Right lobe of liver (tissue), 6 donors: ENCODE measurements at regions not wholly inside any gene's neighbourhood (a gene's known extent, or its start where the extent isn't known, plus 50 kb on each side); places are given as distances from the start of the nearest gene placed in this dataset.

Source experiments
- ATAC-seq, 4 donors: fragments of 200-7000 bp; cut with Tn5 transposase; one replicate each; pipeline ENCODE4 v1.9.1; 2020; ENCODE audit warnings: mild to moderate bottlenecking in 4 of 4, moderate library complexity in 4 of 4
- DNase-seq, 3 donors: peaks; one replicate each; pipeline ENCODE4 v3.0.0-alpha.2; 2020
- H3K27ac ChIP-seq, 3 donors: fragments of 200-600 bp; one replicate each; pipeline ENCODE4 v1.8.0; 2022
- H3K27me3 ChIP-seq, 2 donors: fragments of 200-600 bp; one replicate each; pipeline ENCODE4 v1.8.0; 2022
- H3K36me3 ChIP-seq, 4 donors: fragments of 200-600 bp; sonication (generic) in 1 of 4; one replicate each; pipeline versions ENCODE4 v1.5.1 to v1.8.0; 2017 to 2022; ENCODE audit warnings: control low read depth in 1 of 4
- H3K4me1 ChIP-seq, 4 donors: fragments of 200-600 bp; sonication (generic) in 1 of 4; one replicate each; pipeline versions ENCODE4 v1.5.1 to v1.8.0; 2017 to 2022; ENCODE audit warnings: control low read depth in 1 of 4
- H3K4me3 ChIP-seq, 3 donors: fragments of 200-600 bp; one replicate each; pipeline ENCODE4 v1.8.0; 2022
- H3K9me3 ChIP-seq, 4 donors: fragments of 200-600 bp; sonication (generic) in 1 of 4; one replicate each; pipeline versions ENCODE4 v1.5.1 to v1.8.0; 2017 to 2022; ENCODE audit warnings: control low read depth in 1 of 4
- POLR2A ChIP-seq: fragments of 450-650 bp; IDR thresholded peaks from one replicate; pipeline ENCODE4 v1.6.1; 2017; ENCODE audit warnings: antibody characterized with exemption, mild to moderate bottlenecking
- WGBS: methylation state at CpG from one replicate; pipeline ENCODE4 v1.1.6; 2018; ENCODE audit warnings: low coverage, low lambda C conversion rate; ENCODE audit not compliant: insufficient coverage; ENCODE audit errors: missing lambda C conversion rate; 5-methylcytosine and 5-hydroxymethylcytosine counted together
- intact Hi-C, 2 donors: fragments of 100-400 bp; cut with DNase I; formaldehyde crosslinking; loops; one replicate each; pipeline versions ENCODE4 v1.11.2 to v1.14.1; 2022
- TF ChIP-seq, protein P1 (sequence below), 4 donors: fragments of 200-600 bp in 3 of 4; fragments of 450-650 bp in 1 of 4; IDR thresholded peaks; one replicate each; pipeline versions ENCODE4 v1.5.1 to v1.8.0; 2016 to 2022; ENCODE audit warnings: antibody characterized with exemption in 4 of 4, mild to moderate bottlenecking in 2 of 4
- donor health status: DM: no; HTN: yes; CAD: no.
- donor health status: DM: no; HTN: no; CAD: no.
- donor health status: DM: no; HTN: no; CAD: no.
- donor health status: DM: no; HTN: yes; CAD: no.
- donor health status: DM: no; HTN: yes; CAD: no.

DNA sequence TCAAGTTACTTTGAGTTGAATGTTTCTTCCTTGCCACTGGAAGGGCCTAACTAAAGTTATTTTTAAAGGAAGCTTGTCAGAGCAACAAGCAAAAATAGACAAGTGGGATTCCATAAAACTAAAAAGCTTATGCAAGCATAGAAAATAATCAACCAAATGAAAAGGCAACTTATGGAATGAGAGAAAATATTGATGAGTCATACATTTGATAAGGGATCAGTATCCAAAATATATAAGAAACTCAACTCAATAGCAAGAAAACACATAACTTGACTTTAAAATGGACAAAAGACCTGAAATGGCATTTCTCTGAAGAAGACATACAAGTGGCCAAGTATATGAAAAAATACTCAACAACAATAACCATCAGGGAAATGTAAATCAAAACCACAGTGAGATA is 264.5 kb upstream of the UBASH3B start:
- H3K27ac ChIP-seq: no peak overlapping the region
- no peaks in the 10 kb centered on the region for H3K27me3 ChIP-seq
- no peak for DNase-seq
- TF ChIP-seq, protein P1, sequence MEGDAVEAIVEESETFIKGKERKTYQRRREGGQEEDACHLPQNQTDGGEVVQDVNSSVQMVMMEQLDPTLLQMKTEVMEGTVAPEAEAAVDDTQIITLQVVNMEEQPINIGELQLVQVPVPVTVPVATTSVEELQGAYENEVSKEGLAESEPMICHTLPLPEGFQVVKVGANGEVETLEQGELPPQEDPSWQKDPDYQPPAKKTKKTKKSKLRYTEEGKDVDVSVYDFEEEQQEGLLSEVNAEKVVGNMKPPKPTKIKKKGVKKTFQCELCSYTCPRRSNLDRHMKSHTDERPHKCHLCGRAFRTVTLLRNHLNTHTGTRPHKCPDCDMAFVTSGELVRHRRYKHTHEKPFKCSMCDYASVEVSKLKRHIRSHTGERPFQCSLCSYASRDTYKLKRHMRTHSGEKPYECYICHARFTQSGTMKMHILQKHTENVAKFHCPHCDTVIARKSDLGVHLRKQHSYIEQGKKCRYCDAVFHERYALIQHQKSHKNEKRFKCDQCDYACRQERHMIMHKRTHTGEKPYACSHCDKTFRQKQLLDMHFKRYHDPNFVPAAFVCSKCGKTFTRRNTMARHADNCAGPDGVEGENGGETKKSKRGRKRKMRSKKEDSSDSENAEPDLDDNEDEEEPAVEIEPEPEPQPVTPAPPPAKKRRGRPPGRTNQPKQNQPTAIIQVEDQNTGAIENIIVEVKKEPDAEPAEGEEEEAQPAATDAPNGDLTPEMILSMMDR (IDR thresholded peaks at IDR 0.05): no peak
- no peak for TF ChIP-seq POLR2A
- H3K4me3 ChIP-seq: no peak overlapping the region
- no peaks in the 10 kb centered on the region for H3K4me1 ChIP-seq
- intact Hi-C loops: no loop called here
- ATAC-seq: no peak
- no peaks in the 10 kb centered on the region for H3K36me3 ChIP-seq
- H3K9me3 ChIP-seq: no peaks in the 10 kb centered on the region

DNA sequence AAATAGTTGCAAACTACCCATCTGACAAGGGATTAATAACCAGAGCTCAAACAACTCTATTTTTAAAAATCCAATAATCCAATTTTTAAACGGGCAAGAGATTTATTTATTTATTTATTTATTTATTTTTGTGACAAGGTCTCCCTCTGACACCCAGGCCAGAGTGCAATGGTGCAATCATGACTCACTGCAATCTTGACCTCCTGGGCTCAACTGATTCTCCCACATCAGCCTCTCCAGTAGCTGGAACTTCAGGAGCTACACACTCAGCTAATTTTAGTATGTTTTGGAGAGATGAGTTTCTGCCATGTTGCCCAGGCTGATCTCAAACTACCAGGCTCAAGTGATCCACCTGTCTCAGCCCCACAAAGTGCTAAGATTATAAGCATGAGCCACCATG is 267.2 kb upstream of the BLID start:
- Histone ChIP-seq H3K9me3 (no peaks in the 10 kb centered on the region), H3K27me3 (no peaks in the 10 kb centered on the region), H3K4me3 (no peak overlapping the region), H3K36me3 (no peaks in the 10 kb centered on the region), H3K4me1 (no peaks in the 10 kb centered on the region), H3K27ac (no peak overlapping the region)
- WGBS: 57% methylated on average over 1 of the region's 1 CpG
- no peak for DNase-seq
- no peak for TF ChIP-seq POLR2A
- TF ChIP-seq, protein P1 (IDR thresholded peaks at IDR 0.05): no peak
- ATAC-seq: peak in 1 of 4 donors; percentile 64
- intact Hi-C loops: no loop called here

DNA sequence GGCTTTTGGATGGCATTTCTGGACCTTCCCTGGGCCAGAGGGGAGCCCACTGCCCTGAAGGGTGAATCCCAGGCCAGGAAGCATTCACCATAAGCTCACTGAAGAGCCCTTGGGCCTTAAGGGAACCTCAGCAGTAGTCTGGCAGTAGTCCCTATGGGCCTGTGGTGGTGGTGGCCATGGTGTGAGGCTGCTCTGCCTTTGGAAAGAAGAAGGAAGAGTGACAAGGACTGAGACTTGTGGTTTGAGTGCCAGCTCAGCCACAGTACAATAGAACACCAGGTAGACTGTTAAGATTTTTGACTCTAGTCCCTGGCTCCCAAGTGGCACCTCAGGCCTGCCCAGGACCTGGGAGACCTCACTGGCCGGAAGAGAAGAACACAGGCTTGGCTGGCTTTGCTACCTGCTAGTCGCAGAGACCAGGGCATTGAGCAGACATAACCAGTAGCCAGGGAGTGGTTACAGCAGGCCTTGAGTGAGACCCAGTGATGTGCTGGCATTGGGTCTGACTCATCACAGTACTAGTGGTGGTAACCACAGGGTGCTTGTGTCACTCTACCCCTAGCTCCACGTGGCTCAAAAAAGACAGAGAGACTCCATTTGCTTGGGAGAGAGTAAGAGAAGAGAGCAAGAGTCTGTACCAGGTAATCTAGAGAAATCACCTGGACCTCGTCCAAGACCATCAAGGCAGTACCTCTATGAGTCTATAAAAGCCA is 259.8 kb upstream of the BLID start:
- TF ChIP-seq POLR2A: no peak
- TF ChIP-seq, protein P1 (IDR thresholded peaks at IDR 0.05): no peak
- Histone ChIP-seq H3K27me3 (no peaks in the 10 kb centered on the region), H3K4me1 (no peaks in the 10 kb centered on the region), H3K36me3 (no peaks in the 10 kb centered on the region), H3K4me3 (no peak overlapping the region), H3K27ac (no peak overlapping the region), H3K9me3 (no peaks in the 10 kb centered on the region)
- no peak for DNase-seq
- intact Hi-C loops: no loop called here
- no CpG with 5 or more reads among the region's 4 CpGs for WGBS
- no peak for ATAC-seq

DNA sequence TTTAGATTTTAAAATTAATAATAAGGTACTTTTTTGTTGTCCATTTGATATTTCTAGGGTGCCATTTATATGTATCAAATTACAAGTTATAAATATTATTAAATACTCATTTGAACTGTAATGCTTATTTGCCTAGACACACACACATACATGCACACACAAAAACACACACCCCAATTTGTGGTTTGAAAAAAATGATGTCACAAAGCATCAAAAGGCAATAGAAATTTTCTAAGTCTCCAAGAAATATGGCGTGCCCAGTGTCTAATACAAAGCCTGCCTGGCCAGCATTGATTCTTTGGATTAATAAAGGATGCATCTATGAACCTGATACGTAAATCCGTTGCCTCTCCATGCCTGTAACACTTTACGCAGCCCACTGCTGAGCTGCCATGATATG is 252.8 kb upstream of the BLID start:
- H3K9me3 ChIP-seq: no peaks in the 10 kb centered on the region
- DNase-seq (no peak), ATAC-seq (no peak)
- H3K36me3 ChIP-seq: no peaks in the 10 kb centered on the region
- no peak overlapping the region for H3K4me3 ChIP-seq
- intact Hi-C loops: no loop called here
- H3K4me1 ChIP-seq: peaks cover 0 to 9% (median 2%) of the 10 kb centered on the region in 4 donors
- H3K27ac ChIP-seq: peak overlapping the region in 2 of 3 donors; percentile 58 to 69
- no peak for TF ChIP-seq POLR2A
- TF ChIP-seq, protein P1 (IDR thresholded peaks at IDR 0.05): no peak
- WGBS: 92% methylated on average over 4 of the region's 4 CpGs
- H3K27me3 ChIP-seq: no peaks in the 10 kb centered on the region
